C1 segment of cervical spinal cord (tissue), 14 donors: ENCODE measurements at regions not wholly inside any gene's neighbourhood (a gene's known extent, or its start where the extent isn't known, plus 50 kb on each side); places are given as distances from the start of the nearest gene placed in this dataset.
"Not testable (repeated sequence)": the region's sequence is repeated elsewhere in the genome, so short reads cannot be mapped to it uniquely, and the experiment has no call there.

ENCODE experiments used
- DNase-seq, 14 donors: peaks; one replicate each; lab custom pipeline; 2025; lab: John Stamatoyannopoulos, UW

GRCh38 chr1:213531369-213532310, 456.1 kb upstream of the PROX1 start:
- peak in 3 of 14 donors; percentile 19 to 96 (median 43) for DNase-seq

- DNase-seq, result no peak
These were observed 454.6 kb upstream of the PROX1 start for GRCh38 chr1:213533125-213533524.

- no peak for DNase-seq
These were observed 452.1 kb upstream of the PROX1 start for GRCh38 chr1:213535679-213536078.

GRCh38 chr1:213538251-213538650, 449.5 kb upstream of the PROX1 start:
- DNase-seq, result no peak

- no peak for DNase-seq
These were observed 448.3 kb upstream of the PROX1 start for GRCh38 chr1:213539464-213539863.

- DNase-seq, result peak in 1 of 14 donors; percentile 70
These were observed 446.1 kb upstream of the PROX1 start for GRCh38 chr1:213541641-213542040.

GRCh38 chr1:213545181-213545580, 442.6 kb upstream of the PROX1 start:
- not testable (repeated sequence) for DNase-seq

GRCh38 chr1:213549982-213550381, 437.8 kb upstream of the PROX1 start:
- no peak for DNase-seq

GRCh38 chr1:213550804-213551203, 437.0 kb upstream of the PROX1 start:
- DNase-seq, result no peak

- DNase-seq, result peak in 1 of 14 donors; percentile 6
These were observed 435.7 kb upstream of the PROX1 start for GRCh38 chr1:213552045-213552444.

- DNase-seq, result no peak
These were observed 427.5 kb upstream of the PROX1 start for GRCh38 chr1:213560226-213560625.

GRCh38 chr1:213561870-213562269, 425.9 kb upstream of the PROX1 start:
- DNase-seq, result no peak

- DNase-seq, result no peak
These were observed 423.5 kb upstream of the PROX1 start for GRCh38 chr1:213564215-213564659.

- DNase-seq, result no peak
These were observed 418.6 kb upstream of the PROX1 start for GRCh38 chr1:213568929-213569815.

- no peak for DNase-seq
These were observed 418.0 kb upstream of the PROX1 start for GRCh38 chr1:213569816-213570150.

GRCh38 chr1:213570487-213570886, 417.3 kb upstream of the PROX1 start:
- DNase-seq, result no peak

- no peak for DNase-seq
These were observed 416.4 kb upstream of the PROX1 start for GRCh38 chr1:213571419-213571818.

GRCh38 chr1:213571843-213572242, 415.9 kb upstream of the PROX1 start:
- DNase-seq, result no peak

- no peak for DNase-seq
These were observed 414.7 kb upstream of the PROX1 start for GRCh38 chr1:213572912-213573647.

- no peak for DNase-seq
These were observed 414.1 kb upstream of the PROX1 start for GRCh38 chr1:213573648-213574009.

GRCh38 chr1:213582976-213583567, 404.7 kb upstream of the PROX1 start:
- no peak for DNase-seq
